NCI-H187 (cell line): ENCODE measurements at regions not wholly inside any gene's neighbourhood (a gene's known extent, or its start where the extent isn't known, plus 50 kb on each side); places are given as distances from the start of the nearest gene placed in this dataset.
"Not testable (repeated sequence)": the region's sequence is repeated elsewhere in the genome, so short reads cannot be mapped to it uniquely, and the experiment has no call there.

ENCODE experiments used
- DNase-seq, 2 experiments: peaks; one replicate each; lab custom pipeline; 2025; lab: John Stamatoyannopoulos, UW

GRCh38 chr3:1456781-1457311 lies 364.0 kb downstream of the CNTN6 start:
- DNase-seq = no peak

GRCh38 chr3:1462371-1462770 lies 369.5 kb downstream of the CNTN6 start:
- no peak for DNase-seq

GRCh38 chr3:1462856-1463450 lies 370.1 kb downstream of the CNTN6 start:
- no peak for DNase-seq

GRCh38 chr3:1465091-1465490 lies 372.3 kb downstream of the CNTN6 start:
- DNase-seq = not testable (repeated sequence)

DNA sequence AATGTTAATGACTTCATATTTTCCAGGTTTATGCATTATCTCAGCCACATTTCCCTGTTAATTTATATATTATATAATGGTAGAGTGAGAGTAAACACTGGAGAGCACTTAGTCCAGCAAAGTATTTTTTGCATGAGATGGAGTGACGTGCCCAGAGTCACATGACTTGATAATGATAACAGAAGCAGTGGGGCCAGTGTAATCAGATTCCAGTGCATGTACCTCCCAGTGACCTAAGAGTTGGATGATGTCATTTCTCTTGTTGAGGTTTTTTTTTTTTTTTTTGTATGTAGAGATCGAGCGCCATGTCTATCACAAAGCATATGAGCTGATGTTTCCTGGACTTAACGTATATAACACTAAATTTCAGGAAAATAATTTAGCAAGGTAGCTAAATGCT lies 375.3 kb downstream of the CNTN6 start:
- DNase-seq = no peak

- DNase-seq = no peak
Measured at GRCh38 chr3:1469248-1469647, 376.4 kb downstream of the CNTN6 start.

- no peak for DNase-seq
Measured at GRCh38 chr3:1469687-1470086, 376.9 kb downstream of the CNTN6 start.

DNA sequence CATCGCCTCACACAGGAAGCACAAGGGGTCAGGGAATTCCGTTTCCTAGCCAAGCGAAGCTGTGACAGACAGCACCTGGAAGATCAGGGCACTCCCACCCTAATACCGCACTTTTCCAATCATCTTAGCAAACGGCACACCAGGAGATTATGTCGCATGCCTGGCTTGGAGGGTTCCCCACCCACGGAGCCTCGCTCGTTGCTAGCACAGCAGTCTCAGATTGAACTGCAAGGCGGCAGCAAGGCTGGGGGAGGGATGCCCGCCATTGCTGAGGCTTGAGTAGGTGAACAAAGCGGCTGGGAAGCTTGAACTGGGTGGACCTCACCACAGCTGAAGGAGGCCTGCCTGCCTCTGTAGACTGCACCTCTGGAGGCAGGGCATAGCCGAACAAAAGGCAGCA lies 384.8 kb downstream of the CNTN6 start:
- no peak for DNase-seq

DNA sequence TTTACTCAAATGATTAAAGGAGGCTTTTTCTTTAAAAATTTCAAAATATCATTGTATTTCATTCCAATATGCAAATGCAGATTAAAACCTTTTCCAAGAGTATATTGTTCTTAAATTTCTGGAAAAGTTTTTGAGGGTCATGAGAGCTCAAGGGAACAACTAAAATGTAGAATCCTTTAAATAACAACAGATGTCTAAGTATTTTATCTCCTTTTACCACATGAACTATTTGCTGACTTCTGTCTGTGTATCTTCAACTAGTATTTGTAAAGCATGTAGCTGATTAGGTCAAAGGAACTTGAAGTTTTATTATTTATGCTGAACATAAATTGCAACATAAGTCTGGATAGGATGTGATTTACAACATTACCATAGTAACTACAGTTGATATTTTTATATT lies 402.6 kb downstream of the CNTN6 start:
- no peak for DNase-seq

DNA sequence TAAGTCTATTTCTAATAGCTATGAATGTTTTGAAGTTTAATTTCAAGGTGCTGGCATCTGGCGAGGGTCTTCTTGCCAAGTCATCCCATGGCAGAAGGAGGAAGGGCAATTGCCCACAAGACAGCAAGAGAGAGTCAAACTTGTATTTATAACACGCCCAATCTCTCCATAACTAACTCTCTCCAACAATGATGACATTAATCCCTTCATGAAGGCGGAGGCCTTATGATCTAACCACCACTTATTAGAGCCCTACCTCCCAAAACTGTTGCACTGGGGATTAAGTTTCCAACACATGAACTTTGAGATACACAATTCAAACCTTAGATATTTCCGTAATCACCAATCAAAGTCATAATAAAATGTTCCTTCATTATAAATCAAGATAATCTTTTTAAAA lies 406.9 kb downstream of the CNTN6 start:
- DNase-seq = no peak

- no peak for DNase-seq
Measured at GRCh38 chr3:1501406-1502115, 408.7 kb downstream of the CNTN6 start.

DNA sequence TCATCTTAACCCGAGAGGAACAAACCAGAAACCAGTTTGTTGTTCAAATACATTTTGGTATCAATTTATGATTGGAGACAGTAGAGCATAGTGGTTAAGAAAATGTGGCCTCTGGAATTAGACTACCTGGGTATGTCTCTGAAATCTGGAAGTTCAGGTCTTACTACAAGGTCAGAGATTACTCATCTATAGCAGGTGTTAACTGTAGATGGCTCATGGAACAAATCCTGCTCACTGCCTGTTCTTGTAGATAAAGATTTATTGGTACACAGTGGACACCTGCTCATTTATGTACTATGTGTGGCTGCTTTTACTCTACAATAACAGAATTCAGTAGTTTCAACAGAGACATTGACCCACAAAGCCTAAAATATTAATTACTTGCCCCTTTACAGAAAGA lies 413.3 kb downstream of the CNTN6 start:
- no peak for DNase-seq

- DNase-seq = no peak
Measured at GRCh38 chr3:1513662-1514061, 420.8 kb downstream of the CNTN6 start.

DNA sequence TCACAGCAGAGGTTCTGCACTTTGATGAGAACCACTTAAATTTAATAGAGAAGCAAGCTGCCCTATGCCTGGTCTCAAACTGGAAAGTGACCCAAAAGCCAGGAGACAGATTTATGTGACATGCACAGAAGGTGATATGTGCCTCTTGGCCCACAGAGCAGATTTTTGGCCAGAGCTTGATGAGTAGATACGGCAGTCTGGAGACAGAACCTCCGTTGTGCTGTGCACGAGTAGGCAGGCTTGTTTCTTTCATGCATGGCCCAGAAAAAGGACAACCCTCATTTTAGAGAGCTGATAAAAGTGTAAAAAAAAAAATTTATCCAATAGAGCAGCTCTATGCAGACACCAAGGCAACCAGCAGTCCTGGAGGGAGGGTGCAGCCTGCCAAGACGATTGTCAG lies 423.1 kb downstream of the CNTN6 start:
- no peak for DNase-seq

GRCh38 chr3:1527786-1528185 lies 435.0 kb downstream of the CNTN6 start:
- no peak for DNase-seq

DNA sequence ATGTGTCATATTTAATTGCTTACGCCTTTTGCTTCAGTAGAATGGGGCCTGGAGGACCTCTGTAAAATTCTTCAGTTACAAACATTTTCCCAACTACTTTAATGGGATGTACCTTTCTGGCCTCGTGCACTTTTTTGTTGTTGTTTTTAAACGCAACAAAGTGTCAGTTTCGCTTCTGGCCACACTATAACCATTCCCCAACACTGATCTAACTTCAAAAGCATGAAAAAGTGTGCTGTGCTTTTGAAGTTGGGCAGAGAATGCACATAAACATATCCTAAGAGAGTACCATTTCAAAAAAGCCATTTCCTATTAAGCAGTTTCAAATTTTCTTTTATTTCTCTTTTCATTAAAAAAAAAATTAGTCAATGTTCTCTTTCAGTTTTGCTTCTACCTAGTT lies 435.8 kb downstream of the CNTN6 start:
- no peak for DNase-seq

GRCh38 chr3:1529676-1530075 lies 436.9 kb downstream of the CNTN6 start:
- DNase-seq = no peak

DNA sequence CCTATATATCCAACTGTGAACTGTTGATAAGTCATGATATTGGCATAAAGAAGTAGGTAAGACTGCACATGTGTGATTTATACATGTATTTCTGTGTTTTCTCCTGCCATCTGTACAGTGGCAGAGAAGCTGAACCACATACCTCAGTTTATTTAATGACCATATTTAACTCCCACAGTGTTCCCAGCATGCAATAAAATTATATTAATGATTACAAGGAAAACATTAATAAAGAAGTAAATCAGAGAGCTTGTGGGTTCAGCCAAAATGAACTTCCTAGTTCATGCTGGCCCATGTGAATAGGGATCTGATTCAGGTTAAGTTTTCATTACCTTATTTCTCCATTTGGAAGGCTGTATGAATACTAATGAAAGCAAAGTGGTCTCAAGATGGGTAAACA lies 439.2 kb downstream of the CNTN6 start:
- no peak for DNase-seq

GRCh38 chr3:1532935-1533606 lies 440.2 kb downstream of the CNTN6 start:
- no peak for DNase-seq

GRCh38 chr3:1533763-1534162 lies 440.9 kb downstream of the CNTN6 start:
- no peak for DNase-seq

- DNase-seq = no peak
Measured at GRCh38 chr3:1534252-1534651, 441.4 kb downstream of the CNTN6 start.

DNA sequence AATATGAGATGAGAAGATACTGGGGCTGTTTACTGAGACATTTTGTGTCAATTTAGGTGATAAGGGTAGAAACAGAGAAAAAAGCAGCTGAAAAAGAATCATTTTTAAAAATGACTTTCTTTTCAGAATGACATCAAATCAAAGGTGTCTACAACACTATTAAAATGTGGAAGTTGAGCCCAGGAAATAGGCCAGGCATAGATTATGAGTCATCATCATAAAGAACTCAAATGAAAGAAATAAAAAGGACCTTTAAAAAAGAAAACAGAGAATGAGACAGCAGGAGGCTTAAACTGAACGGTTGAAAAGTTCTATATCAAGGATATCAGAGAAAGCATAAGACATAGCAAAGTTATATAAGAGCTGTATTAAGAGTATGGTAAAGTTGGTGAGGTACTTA lies 442.5 kb downstream of the CNTN6 start:
- no peak for DNase-seq

DNA sequence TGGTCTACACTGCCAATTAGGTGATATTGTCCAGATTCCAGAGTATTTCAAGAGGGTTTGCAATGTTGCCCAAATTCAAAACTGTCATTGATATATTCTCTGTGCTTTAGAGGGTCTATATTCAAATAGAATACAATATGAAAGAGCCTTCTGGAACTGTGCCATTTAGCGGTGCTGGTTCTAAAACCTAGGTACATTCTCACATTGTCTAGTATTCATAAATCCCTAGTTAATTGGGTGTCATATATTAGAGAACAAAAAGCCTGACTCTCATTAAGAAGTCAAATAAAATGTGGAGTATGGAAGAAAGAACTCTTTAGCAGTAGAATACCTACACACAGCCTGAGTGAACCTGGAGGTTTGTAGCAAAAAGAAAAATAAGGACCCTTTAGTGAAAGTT lies 447.9 kb downstream of the CNTN6 start:
- no peak for DNase-seq
